ENCODE measurements at regions not wholly inside any gene's neighbourhood (a gene's known extent, or its start where the extent isn't known, plus 50 kb on each side); places are given as distances from the start of the nearest gene placed in this dataset.

DNA sequence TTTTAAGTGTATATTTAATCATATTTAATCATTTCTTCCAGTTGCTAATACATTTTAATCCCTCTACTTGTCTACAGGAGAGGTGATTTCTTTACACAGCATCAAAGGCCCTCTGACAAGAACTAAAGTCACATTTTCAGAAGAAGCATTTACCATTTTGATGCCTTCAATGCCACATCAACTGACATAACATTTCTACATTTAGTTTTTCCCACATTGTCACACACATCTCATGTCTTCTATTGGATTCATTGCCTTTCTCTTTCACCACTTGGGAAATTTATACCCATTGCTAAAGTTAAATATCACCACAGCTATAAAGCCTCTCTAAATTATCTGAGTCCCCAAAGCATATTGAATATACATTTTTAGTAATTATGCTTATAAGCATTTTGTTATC, 1907.5 kb upstream of the CDH9 start:
- TF ChIP-seq, protein P1, sequence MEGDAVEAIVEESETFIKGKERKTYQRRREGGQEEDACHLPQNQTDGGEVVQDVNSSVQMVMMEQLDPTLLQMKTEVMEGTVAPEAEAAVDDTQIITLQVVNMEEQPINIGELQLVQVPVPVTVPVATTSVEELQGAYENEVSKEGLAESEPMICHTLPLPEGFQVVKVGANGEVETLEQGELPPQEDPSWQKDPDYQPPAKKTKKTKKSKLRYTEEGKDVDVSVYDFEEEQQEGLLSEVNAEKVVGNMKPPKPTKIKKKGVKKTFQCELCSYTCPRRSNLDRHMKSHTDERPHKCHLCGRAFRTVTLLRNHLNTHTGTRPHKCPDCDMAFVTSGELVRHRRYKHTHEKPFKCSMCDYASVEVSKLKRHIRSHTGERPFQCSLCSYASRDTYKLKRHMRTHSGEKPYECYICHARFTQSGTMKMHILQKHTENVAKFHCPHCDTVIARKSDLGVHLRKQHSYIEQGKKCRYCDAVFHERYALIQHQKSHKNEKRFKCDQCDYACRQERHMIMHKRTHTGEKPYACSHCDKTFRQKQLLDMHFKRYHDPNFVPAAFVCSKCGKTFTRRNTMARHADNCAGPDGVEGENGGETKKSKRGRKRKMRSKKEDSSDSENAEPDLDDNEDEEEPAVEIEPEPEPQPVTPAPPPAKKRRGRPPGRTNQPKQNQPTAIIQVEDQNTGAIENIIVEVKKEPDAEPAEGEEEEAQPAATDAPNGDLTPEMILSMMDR (IDR thresholded peaks at IDR 0.05): no peak
- no peak for TF ChIP-seq POLR2A (IDR thresholded peaks at IDR 0.05)
